CD4-positive, alpha-beta T cell treated with Interleukin-10 for 1 hour (primary cell): ENCODE measurements at regions not wholly inside any gene's neighbourhood (a gene's known extent, or its start where the extent isn't known, plus 50 kb on each side); places are given as distances from the start of the nearest gene placed in this dataset.

ENCODE experiments used
- DNase-seq: peaks from one replicate; pipeline ENCODE4 v3.0.0-alpha.2; 2020

DNA sequence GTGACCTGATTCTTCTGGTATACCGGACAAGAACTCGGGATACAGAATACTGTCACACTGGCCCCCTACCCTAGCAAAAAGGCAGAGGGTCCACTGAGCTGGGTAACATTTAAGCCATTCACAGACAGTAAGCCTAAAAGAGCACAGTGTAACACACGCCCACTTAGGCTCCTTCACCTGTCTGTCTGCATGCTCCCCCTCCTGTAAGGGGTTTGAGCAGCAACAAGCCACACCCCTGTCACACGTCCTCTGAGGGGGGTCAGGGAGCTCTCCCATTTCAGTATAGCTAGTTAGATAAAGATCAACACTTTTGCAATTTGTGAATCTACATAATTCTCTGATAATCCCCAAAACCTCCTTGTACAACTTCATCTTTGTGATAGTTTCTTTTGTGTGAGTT, 586.3 kb upstream of the LMCD1 start:
- no peak for DNase-seq

DNA sequence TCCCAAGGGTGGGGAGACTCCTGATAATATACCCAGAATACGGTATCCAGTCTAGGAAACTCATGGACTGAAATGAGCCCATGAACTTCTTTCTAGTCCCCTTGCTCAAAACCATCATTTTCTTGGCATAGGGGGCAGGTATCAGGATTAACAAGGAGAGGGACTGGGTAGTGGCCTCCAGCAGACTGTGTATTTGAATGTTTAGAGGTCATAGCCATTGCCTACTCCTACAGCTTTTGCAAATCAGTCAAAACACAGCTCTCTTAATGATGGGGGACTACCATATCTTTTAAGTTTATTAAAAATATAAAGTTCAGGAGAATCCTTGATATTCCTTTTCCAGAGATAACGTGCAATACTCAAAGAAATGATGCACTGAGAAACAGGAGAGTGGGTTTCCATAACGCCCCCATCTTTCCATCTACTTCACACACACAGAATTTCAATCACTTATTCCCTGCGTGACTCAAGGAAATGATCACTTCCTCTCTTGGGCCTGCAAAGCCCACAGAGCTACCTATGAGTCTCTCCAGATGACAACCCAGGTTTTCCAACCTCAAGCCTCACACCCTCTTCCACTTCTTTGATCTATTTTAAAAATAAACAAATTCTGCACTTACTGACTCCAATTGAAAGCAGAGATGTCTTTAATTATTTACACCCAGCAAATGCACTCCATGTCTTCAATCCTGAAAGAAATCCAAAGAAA, 584.0 kb upstream of the LMCD1 start:
- DNase-seq: no peak

DNA sequence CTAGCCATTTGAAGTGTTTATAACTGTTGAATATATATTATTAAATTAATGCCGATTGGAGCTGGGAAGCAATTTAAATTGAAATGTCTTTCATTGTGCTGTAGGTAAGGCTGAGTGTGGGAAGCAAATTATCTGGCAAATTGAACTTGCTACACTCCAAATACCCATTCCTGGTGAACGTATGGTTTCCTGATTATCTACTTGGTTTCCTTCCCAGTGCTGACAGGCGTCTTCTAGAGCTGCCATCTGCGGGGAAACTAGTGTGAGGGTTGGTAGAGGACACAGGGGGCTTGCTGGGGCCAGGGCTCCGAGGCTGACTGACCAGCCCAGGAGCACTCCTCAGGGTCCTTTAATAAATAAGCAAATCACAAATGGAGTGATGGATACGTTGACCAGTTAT, 581.4 kb upstream of the LMCD1 start:
- no peak for DNase-seq

DNA sequence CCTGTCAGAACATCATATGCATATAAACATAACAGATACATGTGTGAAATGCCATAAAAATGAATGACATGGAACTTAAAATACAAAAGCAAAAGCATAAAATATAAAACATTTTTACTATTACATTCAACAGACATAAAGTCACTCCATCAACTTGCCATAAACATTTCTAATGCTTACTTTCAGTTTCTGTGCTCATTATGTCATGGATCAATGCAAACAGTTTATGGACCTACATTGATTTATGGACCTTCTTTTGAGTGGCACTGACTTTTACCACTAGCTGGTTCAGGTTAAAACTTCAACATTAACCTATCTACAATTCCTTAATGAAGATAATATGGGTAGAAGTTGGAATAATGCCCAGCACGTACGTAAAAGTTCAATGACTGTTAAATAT, 577.4 kb upstream of the LMCD1 start:
- DNase-seq: no peak

DNA sequence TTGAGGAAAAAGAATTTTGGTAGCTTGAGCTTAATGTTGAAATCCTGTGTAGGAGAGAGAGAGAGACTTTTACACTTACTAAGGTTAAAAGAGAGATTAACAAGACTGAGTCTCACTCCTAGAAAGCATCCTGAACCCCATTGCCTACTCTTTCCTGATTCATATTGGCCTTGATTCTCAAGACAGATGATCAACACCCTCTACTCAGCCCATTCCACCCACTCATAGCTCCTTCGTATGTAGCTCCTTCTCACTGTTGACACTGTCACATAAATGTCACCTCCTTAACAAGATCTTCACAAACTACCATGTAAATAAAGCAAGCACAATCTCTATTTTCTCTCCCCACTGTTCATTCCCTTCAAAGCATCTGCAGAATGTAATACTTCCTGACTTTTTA, 574.6 kb upstream of the LMCD1 start:
- no peak for DNase-seq

DNA sequence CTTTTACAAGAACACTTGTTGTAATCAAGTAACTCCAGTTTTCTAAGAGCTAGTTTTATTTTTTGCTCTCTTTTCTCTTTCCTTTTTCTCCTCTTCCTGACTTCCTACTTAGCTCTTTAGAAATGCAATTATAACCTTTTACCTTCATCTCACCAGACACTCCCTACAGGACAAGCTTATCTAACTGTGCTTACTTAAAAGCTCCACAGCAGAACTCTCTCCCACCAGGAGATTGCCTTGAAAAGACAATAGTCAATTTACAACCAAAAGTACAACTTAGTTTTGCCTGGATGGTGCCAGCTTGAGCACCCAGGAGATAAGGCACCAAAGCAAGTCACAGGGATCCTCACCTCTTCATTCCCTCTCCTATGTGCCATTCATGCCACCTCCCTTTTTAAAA, 573.8 kb upstream of the LMCD1 start:
- DNase-seq: no peak

DNA sequence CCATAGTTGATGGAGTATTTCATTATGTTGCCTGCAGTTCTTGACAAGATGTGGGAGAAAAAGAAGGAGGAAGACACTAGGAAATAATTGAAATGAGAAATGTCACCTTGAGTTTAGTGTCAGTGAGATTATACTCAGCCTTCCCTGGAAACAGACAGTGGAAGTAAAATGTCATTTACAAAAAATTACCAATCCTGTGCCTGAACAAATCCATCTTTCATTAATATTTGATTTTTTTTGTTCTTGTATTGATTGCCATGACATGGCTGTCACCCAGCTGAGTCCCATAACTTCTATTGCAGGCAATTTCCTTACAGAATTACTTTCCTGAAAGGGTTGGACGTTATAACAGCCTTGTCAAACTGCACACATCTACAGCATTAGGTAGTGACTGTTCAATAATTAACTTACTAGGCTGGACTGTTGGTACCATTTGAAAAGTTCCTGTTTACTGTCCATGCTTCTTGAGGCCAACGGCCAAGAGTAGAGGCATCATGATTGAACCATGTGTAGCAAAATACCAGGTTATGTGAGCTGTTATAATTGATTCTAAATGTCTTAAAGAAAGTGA, 572.2 kb upstream of the LMCD1 start:
- DNase-seq: no peak

DNA sequence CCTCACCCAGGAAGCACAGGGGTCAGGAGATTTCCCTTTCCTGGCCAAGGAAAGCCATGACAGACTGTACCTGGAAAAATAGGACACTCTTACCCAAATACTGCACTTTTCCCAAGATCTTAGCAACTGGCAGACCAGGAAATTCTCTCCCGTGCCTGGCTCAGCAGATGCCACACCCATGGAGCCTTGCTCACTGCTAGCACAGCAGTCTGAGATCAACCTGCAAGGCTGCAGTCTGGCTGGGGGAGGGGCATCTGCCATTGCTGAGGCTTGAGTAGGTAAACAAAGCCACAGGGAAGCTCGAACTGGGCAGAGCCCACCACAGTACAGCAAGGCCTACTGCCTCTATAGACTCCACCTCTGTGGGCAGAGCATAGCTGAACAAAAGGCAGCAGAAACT, 567.3 kb upstream of the LMCD1 start:
- DNase-seq: no peak

DNA sequence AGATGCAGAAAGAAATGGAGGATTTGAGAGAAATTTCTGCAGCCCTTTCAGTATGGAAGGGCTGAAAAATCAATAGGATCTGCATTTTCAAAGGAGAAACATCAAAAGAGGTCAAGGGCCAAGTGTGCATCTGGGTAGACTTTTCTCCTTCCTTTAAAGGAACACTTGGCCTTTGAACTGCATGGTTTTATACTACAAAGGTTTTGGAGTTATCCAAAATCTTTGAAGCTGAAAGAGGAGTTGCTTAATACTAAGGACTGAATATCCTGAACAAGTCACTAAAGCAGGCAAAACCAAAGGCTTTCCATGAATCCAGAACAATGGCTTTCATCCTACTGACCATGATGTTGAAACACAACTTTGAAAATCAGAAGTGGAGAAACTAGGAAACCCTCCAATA, 553.7 kb upstream of the LMCD1 start:
- no peak for DNase-seq

DNA sequence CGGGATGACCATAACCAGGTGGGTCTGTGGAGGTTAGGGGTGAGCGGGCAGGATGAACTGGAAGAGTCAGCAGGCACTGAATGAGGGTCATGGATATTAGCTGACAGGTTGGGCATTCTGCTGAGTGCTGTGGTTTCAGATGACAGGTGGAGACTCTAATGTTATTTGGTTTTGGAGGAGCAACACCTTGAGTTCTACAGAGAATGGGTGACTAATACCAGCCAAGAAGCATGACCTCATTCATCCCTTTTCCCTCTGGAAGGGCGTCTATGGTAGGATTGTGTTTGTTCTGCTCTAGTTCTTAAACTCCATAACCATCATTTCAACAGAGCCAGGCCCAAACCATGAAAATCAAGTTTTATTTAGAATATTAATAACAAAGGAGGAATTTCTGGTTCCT, 550.7 kb upstream of the LMCD1 start:
- DNase-seq: no peak

DNA sequence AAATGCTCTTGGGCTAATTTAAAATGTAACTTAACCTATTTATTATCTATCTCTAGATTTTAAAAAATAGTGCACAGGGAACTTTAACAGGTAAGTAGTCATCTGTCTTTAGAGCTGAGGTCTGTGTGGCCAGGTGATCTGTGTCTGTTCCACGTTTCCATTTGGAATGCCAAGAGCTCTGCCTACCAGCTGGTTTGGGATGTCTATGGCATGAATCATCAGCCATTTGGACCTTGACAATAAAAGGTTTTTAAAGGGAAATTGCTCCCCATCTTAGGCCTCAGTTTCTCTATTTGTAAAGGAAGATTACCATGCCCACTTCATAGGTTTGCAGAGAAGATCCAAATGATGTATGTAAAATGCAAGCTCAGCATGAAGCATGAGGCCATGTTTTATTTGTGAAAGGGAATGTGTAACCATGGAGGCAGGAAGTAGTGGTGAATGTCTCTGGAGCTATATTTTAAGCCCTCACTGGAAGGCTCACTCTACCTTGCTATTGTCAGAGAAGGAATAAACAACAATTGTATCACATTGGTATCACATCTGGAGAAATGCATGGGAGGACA, 548.1 kb upstream of the LMCD1 start:
- DNase-seq: no peak

DNA sequence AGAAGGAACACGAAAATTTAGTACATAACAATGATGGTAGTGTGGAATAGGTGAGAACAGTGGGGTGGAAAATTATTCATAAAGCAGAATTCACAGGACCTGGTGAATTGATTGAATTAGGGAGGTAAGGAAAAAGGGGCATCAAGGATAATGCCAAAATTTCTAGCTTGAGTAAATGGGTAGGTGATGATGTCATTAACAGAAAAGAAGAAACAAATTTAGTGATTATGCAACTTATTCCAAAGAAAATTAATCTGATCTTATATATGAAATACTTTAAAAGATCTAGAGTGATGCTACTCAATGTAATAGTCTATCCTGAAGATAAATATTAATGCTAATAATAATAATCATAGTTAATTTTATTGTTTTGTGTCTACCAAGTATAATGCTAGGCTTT, 544.6 kb upstream of the LMCD1 start:
- no peak for DNase-seq

DNA sequence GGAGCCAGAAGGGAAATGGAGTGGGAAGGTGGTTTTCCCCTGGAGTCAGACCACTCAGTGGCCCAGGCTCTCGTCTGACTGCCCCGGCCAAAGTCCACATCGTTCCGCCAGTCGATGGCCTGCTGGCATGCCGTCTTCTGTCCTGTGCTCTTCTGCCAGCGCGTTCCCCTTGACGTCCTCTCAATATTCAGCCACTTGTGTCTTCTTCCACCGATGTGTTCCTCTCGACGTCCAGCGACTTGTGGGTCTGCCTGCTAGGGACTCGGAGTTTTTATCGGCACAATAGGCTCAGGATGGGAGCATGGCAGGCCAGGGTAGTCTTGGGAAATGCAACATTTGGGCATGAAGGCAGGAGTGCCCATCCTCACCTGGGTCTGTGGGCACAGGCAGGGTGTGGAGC, 542.5 kb upstream of the LMCD1 start:
- no peak for DNase-seq

DNA sequence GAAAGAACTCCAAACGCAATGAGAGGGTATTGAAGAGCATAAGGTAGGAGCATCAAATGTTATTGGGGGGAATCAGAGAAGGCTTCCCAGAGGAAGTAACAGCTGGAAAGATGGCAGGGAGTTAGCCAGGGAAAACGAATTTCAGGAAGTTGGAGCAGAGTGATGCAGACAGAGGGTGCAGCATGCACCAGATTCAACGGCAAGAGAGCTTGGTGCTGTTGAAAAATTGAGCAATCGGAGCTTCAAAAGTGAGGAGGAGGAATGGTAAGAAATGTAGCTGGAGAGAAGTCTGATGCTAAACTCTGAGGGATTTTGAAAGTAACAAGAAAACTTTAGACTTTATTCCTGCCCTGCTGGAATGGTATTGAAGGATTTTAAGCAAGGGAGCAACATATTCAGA, 541.0 kb upstream of the LMCD1 start:
- DNase-seq: no peak

DNA sequence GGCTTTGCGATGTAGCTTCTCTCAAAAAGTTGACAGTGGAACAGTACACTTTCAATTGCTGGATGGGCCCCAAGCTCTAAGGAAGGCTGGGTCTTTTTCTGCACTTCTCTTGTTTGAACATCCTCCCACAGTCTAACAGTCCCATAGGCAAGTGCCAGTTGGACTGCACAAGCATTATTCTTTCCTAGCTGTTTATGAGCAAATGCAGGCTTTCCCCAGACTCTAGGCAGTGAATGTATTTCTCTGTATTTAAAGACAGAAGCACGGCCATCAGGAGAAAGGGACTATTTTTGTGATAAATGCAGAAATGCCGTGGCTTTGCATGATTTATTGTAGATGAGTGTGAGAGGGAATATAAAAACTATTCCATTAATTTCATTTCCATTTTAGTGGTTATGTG, 539.3 kb upstream of the LMCD1 start:
- no peak for DNase-seq

DNA sequence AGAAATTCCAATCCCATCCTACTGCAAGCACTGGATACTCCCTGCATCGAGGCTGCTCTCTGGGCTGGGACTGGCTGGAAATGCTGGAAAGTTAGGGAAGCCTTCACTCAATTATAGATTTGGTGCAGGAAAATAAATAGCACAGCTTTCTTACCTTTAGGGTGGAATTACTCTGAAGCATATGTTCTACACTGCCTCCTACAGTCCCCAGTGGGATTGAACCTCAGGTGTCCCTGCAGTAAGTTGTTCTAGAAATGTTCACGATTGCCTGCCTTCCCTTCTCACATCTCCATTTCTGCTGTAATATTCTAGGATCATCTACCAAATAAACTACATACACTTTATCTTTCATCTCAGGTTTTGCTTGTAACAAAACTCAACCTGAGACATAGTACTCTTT, 536.7 kb upstream of the LMCD1 start:
- no peak for DNase-seq

DNA sequence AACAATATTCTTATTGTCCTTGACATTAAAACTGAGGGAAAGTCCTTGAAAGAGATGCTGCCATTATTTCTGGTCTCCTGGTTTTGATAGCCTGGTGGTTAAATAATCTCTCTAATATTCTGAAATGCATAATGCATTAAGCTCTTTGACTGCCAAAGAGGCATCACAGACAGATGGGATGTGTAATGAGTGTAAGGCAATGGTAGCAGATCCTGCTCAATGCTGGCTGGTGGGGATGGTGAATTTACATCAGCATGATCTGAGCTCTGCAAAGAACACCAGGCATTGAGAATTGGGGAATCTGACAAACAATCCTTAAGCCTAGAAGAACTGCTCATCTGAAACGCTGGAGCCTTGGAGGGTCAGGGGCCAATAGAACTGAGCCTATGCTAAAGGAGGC, 528.6 kb upstream of the LMCD1 start:
- DNase-seq: no peak

DNA sequence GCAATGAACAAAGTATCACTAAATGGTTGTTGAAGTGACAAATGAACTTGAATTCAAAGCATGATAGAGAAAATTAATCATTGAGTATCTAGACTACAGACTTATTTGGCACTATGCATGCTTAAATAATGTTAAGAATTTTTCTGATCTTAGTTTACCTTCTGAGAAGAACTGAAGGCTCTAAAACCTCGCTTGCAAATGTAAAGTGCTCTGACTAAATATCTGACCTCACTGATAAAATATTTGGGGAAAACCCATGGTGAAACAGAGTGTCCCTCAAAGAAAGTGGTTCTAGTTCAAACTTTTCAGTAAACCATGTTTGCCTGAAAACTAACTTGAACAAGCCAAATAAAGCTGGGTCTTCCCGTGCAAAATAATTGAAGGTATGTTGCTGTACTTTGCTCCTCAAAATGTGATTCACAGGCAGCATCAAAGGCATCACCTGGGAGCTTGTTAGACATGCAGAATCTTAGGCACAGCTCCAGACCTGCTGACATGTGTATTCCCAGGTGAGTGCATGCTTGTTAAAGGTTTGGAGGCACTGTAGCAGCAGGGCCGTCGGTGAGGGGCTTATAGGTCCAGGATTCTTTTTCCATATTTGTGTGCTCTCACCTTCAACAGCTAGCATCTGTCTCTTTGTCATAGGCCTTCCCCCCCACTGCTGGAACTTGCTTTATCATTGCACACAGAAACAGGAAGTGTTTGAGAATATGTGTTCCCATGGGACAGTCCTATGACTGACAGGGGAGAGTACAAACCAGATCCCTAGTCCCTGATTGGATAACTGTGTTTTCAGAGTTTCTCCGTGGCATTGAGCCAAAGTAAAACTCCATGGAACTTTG, 524.2 kb upstream of the LMCD1 start:
- DNase-seq: no peak

DNA sequence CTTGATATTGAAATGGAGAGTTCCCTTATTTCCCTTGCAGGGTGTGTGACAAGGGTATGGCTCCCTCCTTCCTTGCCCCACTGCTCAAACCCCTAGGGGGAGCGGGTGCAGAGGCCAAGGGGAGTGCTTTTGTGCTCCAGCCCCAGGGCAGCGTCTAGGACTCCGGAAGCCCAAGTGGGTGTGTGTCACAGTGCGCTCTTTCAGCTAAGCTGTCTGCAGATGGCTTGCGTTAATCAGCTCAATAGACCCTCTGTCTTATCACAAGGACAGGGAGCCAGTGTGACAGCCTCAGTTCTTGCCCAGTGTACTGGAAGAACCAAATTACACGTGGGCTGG, 523.6 kb upstream of the LMCD1 start:
- DNase-seq: no peak

DNA sequence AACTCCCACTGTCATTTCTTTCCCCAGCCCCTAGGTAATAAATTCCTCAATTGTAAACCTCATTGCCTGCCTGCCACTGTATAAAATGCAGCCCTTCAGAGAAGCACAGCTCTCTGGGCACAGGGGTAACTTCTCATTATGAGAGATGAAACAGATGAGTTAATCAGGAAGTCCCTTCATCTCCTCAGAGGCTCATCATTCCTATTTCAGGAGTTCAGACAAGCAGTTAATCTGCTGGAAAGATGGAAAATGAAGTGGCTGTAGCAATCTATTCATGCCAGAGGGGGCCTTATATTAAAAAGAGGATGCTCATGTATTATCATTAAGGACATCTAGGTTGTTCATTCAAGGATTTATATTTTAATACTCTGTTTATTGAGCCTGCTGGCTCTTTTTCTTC, 519.5 kb upstream of the LMCD1 start:
- DNase-seq: no peak

DNA sequence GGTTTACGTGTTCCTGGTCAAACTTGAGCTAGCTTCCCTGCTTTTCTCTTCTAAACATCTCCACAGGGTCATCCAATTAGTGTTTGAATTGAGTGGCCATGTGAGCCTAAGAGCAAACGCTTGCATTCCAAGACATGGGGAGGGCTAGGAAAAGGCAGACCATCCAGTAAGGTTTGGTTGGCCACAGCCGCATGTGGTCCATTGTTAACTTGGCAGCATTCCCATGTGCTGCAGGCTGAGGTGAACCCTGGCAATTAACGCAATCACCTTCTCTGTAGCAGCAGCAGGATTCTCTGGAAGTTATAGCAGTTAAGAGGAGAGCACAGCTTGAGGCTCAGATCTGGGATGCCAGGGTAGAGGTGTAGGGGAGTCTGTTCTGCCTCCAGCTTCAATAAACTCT, 502.2 kb upstream of the LMCD1 start:
- DNase-seq: no peak

DNA sequence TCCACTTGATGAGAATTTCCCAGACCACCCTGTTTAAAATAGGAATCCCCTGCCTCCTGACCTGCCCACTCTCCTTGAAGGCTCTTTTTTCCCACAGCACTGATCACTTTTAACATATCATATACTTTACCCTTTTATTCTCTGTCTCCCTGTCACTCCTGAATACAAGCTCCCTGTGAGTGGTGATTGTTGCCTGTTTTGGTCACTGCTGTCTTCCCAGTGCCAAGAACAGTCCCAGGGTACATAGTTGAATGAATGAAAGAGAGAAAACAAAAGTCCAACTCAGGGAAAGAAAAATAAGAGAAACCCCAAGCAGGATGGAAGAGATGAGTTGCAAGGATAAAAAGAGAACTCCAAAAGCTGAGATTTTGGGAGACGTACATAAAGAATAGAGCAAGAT, 500.3 kb upstream of the LMCD1 start:
- DNase-seq: no peak

DNA sequence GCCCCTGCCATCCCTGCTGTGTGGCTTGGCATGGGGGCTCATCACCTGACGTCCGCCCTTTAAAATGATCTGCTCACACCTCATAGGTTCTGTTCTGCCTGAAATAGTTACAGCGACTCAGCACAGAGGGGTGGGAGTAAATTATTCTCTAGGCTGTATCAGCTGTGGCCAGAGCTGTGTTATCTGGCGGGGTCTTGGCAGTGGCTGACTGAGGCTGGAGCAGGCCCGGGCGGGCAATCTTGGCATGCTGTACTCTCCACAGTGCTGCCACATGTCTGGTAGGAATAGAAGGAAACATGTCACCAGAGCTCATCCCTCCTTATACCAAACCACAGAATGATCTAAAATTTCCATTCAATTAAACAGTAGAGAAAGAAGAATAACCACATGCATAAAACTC, 499.9 kb upstream of the LMCD1 start:
- no peak for DNase-seq

DNA sequence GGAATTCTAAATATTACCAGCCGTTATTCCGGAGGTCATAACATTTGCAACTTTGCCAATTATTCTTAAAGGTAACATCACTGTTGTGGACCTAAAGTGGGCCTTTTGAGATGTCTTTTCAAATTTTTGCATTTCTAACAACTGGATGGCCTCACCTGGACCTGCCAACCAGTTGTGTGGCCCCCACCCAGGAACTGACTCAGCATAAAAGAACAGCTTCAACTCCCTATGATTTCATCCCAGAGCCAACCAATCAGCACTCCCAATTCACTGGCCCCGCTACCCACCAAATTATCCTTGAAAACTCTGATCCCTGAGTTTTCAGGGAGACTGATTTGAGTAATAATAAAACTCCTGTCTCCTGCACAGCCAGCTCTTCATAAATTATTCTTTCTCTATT, 489.7 kb upstream of the LMCD1 start:
- DNase-seq: no peak
